Epithelial cell of proximal tubule (primary cell): ENCODE measurements at regions not wholly inside any gene's neighbourhood (a gene's known extent, or its start where the extent isn't known, plus 50 kb on each side); places are given as distances from the start of the nearest gene placed in this dataset.

Experiments used
- DNase-seq: peaks from one replicate; pipeline ENCODE4 v3.0.0-alpha.2; 2011; ENCODE audit warnings: low read depth
- H3K4me3 ChIP-seq: 2 replicates; pipeline ENCODE4 v1.5.1; 2011; ENCODE audit warnings: low read depth, mild to moderate bottlenecking, low read length
- TF ChIP-seq, protein P1 (sequence below): conservative IDR thresholded peaks from 2 replicates; pipeline ENCODE4 v1.5.1; 2012; ENCODE audit warnings: low read depth, mild to moderate bottlenecking, low read length

DNA sequence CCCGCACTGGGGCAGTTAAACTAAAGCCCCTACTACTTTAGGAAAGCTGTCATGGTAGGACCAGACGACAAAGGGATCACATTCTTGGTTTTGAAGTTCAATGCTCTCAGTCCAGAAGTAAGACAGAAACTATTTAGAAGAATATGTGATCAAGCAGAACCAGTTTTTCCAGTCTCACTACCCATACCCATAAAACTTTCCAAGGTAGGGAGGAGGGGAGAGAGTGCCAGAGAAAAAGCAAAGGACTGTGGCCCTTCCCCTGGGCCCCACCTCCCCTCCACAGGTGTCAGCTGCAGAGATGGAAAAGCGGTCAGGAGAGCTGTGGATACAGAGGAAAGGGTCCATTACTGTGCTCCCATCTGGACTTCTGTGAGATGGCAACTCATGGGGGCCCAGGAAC, 587.1 kb downstream of the SOX6 start:
- no peak overlapping the region for H3K4me3 ChIP-seq
- TF ChIP-seq, protein P1, sequence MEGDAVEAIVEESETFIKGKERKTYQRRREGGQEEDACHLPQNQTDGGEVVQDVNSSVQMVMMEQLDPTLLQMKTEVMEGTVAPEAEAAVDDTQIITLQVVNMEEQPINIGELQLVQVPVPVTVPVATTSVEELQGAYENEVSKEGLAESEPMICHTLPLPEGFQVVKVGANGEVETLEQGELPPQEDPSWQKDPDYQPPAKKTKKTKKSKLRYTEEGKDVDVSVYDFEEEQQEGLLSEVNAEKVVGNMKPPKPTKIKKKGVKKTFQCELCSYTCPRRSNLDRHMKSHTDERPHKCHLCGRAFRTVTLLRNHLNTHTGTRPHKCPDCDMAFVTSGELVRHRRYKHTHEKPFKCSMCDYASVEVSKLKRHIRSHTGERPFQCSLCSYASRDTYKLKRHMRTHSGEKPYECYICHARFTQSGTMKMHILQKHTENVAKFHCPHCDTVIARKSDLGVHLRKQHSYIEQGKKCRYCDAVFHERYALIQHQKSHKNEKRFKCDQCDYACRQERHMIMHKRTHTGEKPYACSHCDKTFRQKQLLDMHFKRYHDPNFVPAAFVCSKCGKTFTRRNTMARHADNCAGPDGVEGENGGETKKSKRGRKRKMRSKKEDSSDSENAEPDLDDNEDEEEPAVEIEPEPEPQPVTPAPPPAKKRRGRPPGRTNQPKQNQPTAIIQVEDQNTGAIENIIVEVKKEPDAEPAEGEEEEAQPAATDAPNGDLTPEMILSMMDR = no peak
- DNase-seq = no peak

GRCh38 chr11:15770798-15771414, 585.4 kb downstream of the SOX6 start:
- no peak for DNase-seq
- no peak overlapping the region for H3K4me3 ChIP-seq
- TF ChIP-seq, protein P1 = peak; percentile 84

GRCh38 chr11:15772547-15772946, 583.8 kb downstream of the SOX6 start:
- no peak for DNase-seq
- TF ChIP-seq, protein P1 = no peak
- no peak overlapping the region for H3K4me3 ChIP-seq

DNA sequence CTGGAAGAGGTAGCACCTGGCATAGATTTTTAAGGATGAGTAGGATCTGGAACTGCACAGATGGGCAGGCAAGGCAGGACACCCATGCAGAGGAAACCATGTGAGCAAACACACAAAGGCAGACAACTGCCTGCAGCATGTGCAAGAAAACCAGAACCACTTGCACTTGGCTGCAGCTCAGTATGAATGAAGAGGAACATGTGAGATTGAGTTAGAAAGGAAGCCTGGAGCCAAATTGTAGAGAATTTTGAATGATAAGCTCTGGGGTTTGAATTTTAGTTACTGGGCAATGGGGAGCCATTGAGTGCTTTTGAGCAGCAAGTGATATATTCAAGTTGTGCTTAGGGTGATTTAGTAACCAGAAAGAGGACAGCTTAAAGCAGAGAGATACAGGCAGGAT, 583.4 kb downstream of the SOX6 start:
- DNase-seq = no peak
- H3K4me3 ChIP-seq = no peak overlapping the region
- TF ChIP-seq, protein P1 = no peak

DNA sequence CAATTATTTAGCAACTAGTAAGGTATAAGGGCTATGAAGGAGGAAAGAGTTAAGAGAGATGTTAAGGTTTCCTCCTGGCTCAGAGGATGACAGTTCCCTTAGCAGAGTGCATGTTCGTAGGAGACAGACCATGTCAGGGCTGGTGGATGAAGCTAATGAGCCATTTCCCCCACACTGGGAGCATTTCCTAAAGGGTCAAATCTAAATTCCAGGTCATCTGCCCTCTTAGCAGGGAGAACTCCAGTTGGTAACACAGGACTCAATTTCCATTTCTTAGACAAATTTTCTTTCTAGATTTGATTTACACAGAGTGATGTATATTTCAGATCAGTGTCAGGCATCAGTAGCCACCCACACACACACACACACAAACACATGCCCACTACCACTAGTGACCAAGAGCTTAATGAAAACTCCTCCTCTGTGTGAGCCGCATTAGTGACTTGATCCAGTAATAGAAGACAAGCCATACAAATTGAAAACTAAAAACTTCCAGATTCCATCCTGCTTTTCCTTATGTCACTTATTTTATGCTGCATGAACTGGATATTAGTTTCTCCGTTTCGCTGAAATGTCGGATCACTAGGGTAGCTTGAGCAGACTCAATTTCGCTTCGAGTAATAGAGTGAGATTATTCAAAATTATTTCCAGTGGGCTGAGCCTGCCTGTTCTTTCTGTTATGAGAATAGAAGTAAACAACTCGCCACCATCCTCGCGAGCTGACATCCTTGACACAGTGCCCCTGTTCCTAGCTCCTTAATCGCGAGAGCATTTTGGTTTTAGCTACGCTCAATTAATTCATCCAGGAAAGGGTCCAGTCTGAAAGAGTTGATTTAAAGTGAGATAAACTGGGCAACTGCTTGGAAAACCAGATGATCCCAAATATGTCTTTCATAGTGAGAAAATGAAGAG, 582.6 kb downstream of the SOX6 start:
- TF ChIP-seq, protein P1 = no peak
- no peak overlapping the region for H3K4me3 ChIP-seq
- no peak for DNase-seq

DNA sequence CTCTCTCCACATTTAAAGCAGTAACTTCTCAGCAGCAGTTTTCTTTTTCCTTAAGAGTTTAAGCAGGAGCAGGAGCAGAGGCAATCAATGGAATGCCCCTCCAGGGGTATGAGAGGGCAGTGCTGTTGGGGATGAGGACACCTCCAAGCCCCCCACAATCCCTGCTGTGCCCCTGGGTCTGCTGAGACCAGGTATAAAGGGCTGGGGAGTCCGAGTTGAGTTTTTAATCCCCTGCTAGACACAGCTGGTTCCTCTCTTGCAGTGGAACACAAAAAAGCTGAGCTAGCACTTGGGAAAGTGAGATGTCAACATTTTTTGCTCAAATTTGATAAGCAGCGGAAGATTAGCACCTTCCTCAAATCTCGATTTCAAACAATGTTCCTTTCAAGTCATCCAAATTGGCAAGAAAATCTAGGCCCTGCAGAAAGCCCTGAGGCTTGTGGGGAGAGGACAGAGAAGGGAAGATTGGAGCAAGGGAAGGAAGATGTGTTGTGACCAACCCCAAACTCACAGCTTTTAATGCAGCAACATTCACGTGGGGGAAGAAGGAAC, 581.9 kb downstream of the SOX6 start:
- TF ChIP-seq, protein P1 = no peak

More for the DNA sequence above, 581.9 kb downstream of the SOX6 start:
- DNase-seq = no peak
- H3K4me3 ChIP-seq = no peak overlapping the region
